Panc1 (cell line): ENCODE measurements at regions not wholly inside any gene's neighbourhood (a gene's known extent, or its start where the extent isn't known, plus 50 kb on each side); places are given as distances from the start of the nearest gene placed in this dataset.

Experiments used
- CTCF ChIP-seq: fragments of 450-650 bp; IDR thresholded peaks from 2 replicates; pipeline ENCODE4 v1.5.1; 2017; ENCODE audit warnings: mild to moderate bottlenecking
- POLR2AphosphoS5 ChIP-seq: IDR thresholded peaks from 2 replicates; pipeline ENCODE4 v1.6.1; 2012; ENCODE audit warnings: mild to moderate bottlenecking, low read depth, low read length, moderate library complexity

- TF ChIP-seq CTCF (no peak), POLR2AphosphoS5 (no peak)
These were observed 144.7 kb upstream of the VCX start for GRCh38 chrX:7698248-7698647.
